PFSK-1 (cell line): ENCODE measurements at regions not wholly inside any gene's neighbourhood (a gene's known extent, or its start where the extent isn't known, plus 50 kb on each side); places are given as distances from the start of the nearest gene placed in this dataset.

Experiments used
- FOXP2 ChIP-seq: optimal IDR thresholded peaks from 2 replicates; pipeline ENCODE3; 2011; ENCODE audit warnings: borderline replicate concordance, control low read depth, inconsistent platforms; ENCODE audit not compliant: insufficient read depth; ENCODE audit errors: extremely low read length, extremely low read depth
- POLR2AphosphoS5 ChIP-seq: IDR thresholded peaks from 2 replicates; pipeline ENCODE4 v1.6.1; 2012; ENCODE audit warnings: low read depth, mild to moderate bottlenecking, control low read depth, low read length, moderate library complexity
- SIN3A ChIP-seq: IDR thresholded peaks from 2 replicates; pipeline ENCODE4 v1.6.1; 2012; ENCODE audit warnings: mild to moderate bottlenecking, low read length, moderate library complexity, borderline replicate concordance; ENCODE audit not compliant: insufficient read depth
- TAF1 ChIP-seq: IDR thresholded peaks from 2 replicates; pipeline ENCODE4 v1.6.1; 2012; ENCODE audit warnings: low read length, control low read depth, borderline replicate concordance; ENCODE audit not compliant: insufficient read depth
- TF ChIP-seq, protein P1 (sequence below), 2 experiments: IDR thresholded peaks; 2 replicates each; pipeline versions ENCODE4 v1.6.1 to v1.8.0; 2011 to 2012; ENCODE audit warnings: low read depth in 2 of 2, low read length in 2 of 2, control low read depth in 1 of 2, inconsistent platforms in 1 of 2, mild to moderate bottlenecking in 1 of 2, moderate library complexity in 1 of 2; ENCODE audit not compliant: insufficient read depth in 1 of 2

DNA sequence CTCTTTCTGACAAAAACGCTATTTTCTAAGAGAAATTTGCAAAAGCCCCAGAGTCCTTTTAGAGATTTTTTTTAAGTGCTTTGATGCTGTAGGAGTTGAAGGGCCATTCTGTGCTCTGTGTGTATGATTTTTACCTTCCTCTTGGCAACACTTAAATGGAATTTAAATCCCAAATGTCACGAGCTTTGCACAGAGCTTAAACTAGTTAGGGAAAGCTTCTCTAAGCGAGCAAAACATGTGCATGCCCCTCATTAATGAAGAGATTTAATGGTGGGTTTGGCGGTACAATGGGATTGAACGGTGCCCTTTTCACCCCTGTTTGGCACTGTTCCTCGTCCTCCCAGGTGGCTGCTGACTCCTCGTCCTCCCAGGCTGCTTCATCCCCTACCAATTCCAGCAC lies 220.7 kb downstream of the DRD1 start:
- no peak for TF ChIP-seq POLR2AphosphoS5
- no peak for TF ChIP-seq TAF1
- TF ChIP-seq SIN3A: no peak
- TF ChIP-seq, protein P1, sequence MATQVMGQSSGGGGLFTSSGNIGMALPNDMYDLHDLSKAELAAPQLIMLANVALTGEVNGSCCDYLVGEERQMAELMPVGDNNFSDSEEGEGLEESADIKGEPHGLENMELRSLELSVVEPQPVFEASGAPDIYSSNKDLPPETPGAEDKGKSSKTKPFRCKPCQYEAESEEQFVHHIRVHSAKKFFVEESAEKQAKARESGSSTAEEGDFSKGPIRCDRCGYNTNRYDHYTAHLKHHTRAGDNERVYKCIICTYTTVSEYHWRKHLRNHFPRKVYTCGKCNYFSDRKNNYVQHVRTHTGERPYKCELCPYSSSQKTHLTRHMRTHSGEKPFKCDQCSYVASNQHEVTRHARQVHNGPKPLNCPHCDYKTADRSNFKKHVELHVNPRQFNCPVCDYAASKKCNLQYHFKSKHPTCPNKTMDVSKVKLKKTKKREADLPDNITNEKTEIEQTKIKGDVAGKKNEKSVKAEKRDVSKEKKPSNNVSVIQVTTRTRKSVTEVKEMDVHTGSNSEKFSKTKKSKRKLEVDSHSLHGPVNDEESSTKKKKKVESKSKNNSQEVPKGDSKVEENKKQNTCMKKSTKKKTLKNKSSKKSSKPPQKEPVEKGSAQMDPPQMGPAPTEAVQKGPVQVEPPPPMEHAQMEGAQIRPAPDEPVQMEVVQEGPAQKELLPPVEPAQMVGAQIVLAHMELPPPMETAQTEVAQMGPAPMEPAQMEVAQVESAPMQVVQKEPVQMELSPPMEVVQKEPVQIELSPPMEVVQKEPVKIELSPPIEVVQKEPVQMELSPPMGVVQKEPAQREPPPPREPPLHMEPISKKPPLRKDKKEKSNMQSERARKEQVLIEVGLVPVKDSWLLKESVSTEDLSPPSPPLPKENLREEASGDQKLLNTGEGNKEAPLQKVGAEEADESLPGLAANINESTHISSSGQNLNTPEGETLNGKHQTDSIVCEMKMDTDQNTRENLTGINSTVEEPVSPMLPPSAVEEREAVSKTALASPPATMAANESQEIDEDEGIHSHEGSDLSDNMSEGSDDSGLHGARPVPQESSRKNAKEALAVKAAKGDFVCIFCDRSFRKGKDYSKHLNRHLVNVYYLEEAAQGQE (IDR thresholded peaks at IDR 0.05; ENCODE audit: insufficient read depth in 1 of 2, low read depth in 2 of 2, low read length in 2 of 2): no peak
- no peak for TF ChIP-seq FOXP2
